ENCODE measurements at regions not wholly inside any gene's neighbourhood (a gene's known extent, or its start where the extent isn't known, plus 50 kb on each side); places are given as distances from the start of the nearest gene placed in this dataset.

DNA sequence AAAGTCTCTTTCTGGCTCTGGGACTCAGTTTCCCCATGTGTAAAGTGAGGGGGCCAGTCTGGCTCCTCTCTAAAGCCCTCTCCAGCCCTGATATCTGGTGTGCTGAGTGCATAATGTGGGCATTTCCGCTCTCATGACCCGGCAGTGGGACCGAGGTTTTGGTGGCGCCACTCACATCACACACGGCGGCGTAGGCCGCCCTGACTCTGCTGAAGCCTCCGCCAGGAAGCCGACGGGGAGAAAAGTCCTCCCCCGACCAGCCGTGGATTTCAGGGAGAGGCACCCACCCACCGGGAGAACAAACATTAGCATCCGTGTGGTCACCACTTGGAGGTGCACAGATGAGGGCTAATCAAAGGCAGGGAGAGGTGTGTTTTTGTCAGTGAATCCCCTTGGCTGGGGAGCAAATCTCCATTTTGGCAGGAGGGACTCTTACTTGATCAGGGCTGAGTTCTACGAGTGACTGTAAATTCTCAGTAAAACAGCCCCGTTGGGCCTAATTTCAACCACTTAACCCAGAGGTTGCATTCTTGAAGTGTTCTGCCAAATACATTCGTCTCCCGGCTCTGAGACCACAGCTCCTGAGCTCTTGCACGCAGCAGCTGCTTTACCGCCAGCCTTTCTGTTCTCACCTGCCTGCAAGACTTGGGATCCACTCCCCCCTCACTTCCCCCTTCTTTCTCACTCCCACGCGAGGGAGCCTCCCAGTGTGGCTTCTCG is 118.2 kb downstream of the FOXD2 start:
- DNase-seq, result no peak

DNA sequence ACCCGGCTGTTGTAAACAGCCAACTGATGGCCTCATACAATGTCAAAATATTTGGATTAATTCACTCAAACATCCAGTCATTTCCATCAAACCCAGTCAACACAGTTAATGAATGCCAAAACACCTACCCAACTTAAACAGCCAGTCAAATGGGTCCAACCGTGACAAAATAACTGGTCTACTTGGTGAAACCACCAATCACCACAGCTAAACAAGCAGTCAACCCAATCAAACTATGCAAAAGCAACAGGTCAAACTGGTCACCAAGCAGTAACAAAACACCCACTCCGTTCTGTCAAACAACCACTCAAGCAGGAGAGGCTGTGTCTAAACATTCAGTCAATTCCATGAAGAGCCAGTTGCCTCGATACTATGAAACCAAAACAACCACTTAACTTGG is 119.2 kb downstream of the FOXD2 start:
- DNase-seq, result no peak

GRCh38 chr1:47558601-47559593 is 121.1 kb downstream of the FOXD2 start:
- DNase-seq, result no peak

DNA sequence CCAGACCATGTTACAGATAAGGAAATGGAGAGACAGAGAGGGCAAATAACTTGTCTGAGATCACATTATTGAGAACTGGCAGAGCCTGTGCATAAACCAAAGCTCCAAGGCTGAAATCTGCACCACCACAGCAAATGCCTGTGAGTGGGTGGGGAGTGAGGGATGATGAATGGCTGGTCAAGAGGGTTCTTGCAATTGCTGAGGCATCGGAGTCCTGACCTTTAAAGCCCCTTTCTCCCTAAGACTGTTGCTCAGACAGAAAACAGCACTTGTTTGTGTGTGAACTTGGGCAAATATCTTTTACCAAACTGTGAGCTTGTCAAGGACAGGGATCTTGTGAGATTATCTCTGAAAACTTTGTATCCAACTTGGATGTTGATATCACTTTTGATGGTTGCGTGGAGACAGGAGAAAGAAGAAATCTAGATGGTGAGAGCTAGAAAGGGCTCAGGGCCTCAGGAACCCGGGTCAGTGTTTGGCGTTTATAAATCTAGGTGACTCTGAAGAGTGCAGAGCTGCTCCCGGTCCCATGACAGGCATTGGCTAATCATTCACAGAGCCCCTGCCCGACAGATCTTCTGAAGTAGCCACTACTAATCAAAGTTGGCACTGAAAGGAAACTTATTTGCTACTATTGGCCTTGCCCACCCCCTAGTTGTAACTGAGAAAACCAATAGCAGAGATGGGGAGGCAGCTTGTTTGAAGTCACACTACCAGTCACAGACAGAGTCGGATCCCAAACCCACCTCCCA is 122.3 kb downstream of the FOXD2 start:
- no peak for DNase-seq

GRCh38 chr1:47561523-47562007 is 123.7 kb downstream of the FOXD2 start:
- DNase-seq, result no peak

DNA sequence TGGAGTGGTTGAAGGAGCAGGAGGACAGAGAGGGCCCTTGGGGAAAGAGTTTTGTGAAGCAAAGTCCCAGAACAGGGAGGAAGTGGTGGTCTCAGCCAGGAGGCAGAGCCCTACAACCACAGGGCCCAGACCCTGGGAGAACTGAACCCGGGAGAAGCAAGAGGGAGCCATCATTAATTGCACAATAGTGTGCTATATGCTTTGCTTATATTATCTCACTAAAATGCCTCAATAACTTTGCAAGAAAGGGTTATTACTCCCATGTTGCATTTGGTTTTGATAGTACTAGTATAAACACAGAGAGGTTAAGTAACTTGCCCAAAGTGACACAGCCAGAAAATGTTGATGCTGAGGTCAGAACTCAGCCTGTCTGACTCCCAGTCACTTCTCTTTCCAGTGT is 124.3 kb downstream of the FOXD2 start:
- no peak for DNase-seq

DNA sequence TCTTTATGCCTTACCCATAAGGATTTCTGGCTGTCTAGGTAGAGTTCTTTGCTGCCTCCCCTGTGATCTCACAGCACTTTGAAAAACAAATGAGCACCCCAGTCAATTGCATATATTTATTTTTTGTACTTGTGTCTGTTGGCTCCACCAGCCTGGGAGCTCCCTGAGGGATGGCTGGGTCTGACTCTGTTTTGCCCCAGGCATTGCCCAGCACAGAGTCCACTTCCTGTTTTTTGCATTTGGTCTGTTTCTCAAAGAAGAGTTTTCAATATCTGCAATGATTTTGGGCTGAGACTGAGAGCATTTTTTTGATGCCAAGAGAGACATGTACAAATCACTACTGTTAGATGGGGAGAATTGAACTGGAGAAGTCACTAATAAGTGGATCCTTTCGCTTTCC is 125.0 kb downstream of the FOXD2 start:
- DNase-seq, result no peak

GRCh38 chr1:47563201-47563600 is 125.4 kb downstream of the FOXD2 start:
- no peak for DNase-seq

DNA sequence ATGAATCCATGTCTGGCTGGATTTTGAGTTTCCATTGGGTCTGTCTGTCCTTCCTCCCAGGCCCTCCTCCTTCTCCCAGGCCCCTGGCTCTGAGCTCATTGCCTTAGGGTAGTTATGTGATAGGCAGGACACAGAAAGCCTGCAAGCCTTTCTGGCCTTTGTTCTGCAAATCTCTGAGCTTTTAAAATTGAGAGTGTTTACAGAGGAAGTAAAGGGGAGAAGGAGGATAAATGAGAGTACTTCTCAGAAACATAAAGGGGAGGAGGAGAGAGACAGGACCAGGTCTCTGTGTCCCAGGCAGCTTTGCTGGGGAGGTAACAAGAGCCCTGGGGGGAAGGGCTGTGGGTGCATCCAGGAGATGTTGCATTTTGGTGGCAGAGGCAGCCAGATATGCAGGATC is 126.7 kb downstream of the FOXD2 start:
- DNase-seq, result no peak

DNA sequence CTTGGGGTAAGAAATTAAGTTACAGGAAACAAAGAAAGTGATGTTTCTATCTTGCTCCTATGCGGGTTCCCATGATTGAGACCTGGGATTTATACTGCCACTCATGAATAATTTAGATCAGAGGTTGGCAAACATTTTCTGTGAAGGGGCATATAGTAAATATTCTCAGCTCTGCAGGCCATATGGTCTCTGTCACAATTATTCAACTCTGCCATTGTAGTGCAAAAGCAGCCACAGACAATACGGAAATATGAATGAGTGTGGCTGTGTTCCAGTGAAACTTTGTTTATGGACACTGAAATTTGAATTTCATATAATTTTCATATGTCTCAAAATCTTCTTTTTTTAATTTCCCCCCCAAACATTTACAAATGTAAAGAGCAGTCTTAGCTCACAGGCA is 127.2 kb downstream of the FOXD2 start:
- no peak for DNase-seq

DNA sequence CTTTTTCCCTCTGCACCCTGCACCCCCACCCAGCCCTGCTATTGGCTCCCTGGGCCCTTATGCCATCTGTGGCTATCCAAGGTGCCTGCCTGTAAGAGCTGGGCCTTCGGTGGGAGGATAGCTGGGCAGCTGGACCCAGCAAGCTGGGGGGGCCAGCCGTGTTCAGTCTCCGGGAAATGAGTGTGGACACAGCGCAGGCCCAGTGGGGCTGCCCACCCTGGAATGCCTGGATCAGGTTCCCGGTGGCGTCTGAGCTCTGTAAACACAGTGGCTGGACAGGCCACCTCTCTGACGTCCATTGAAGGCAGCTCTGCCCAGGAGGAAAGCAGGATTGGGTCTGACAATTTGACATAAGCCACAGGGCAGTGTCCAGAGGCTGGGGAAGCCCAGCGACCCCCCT is 127.8 kb downstream of the FOXD2 start:
- no peak for DNase-seq

DNA sequence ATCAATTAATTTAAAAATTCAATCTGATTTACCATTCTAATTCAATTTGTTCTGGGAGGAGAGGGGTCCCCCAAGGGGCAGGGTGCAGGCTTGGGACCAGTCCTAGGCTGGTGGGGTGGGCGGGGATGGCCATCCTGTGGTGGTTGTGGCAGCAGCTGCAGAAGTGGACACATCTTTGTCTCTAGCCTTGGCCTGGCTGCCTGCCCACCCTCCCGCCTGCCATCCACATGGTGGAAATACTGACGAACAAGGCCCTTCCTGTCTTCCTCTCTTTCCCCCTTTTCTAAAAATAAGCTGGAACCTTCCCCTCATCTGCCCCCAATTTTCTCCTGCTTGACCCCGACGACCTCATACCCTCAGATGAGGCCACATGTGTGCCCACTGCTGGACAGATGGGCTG is 130.9 kb downstream of the FOXD2 start:
- no peak for DNase-seq

- no peak for DNase-seq
Observed at GRCh38 chr1:47569261-47569660, 131.4 kb downstream of the FOXD2 start.

DNA sequence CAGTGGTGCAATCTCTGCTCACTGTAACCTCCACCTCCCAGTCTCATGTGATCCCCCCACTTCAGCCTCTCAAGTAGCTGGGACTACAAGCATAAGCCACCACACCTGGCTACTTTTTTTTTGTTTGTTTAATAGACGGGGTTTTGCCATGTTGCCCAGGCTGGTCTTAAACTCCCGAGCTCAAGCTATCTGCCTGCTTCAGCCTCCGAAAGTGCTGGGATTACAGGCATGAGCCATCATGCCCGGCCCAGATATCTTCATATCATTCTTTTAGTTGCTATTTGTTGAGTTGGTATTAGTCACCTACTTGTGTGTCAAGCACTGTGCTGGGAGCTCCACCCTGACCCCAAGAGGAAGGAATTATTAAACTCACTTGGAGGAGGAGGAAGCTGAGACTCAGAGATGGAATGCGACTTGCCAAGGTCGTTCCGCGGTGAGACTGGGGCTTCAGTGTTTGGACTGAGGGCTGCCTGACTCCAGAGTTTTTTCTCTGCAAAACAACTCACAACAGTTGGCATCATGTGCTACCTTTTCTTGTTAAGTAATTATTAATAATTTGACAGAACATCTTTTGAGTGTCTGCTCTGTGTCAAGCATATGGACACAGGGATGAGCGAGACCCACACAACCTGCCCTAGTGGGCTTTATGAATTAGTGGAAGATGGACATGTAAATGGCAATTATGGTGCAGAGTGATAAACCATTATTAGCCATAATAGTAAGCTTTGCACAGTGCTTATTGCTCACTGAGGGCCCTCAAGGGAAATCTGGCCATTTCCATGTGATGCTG is 132.0 kb downstream of the FOXD2 start:
- no peak for DNase-seq

- DNase-seq, result no peak
Observed at GRCh38 chr1:47571161-47571560, 133.3 kb downstream of the FOXD2 start.

DNA sequence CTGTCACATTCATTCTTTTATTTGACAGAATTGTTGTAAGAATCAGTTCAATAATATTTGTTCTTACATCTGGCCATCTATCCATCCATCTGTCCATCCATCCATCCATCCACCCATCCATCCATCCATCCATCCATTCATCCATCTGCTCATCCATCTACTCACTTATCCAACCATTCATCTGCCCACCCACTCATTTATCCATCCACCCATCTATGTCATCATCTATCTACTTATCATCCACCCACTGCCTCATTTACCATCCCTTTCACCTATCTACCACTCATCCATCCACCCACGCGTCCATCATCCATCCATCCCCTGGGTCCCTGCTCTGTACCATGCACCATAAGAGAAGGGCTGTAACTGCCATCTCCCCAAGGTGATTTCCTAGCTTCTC is 134.1 kb downstream of the FOXD2 start:
- DNase-seq, result no peak

- no peak for DNase-seq
Observed at GRCh38 chr1:47572731-47573430, 135.0 kb downstream of the FOXD2 start.

GRCh38 chr1:47574451-47575165 is 136.8 kb downstream of the FOXD2 start:
- no peak for DNase-seq

DNA sequence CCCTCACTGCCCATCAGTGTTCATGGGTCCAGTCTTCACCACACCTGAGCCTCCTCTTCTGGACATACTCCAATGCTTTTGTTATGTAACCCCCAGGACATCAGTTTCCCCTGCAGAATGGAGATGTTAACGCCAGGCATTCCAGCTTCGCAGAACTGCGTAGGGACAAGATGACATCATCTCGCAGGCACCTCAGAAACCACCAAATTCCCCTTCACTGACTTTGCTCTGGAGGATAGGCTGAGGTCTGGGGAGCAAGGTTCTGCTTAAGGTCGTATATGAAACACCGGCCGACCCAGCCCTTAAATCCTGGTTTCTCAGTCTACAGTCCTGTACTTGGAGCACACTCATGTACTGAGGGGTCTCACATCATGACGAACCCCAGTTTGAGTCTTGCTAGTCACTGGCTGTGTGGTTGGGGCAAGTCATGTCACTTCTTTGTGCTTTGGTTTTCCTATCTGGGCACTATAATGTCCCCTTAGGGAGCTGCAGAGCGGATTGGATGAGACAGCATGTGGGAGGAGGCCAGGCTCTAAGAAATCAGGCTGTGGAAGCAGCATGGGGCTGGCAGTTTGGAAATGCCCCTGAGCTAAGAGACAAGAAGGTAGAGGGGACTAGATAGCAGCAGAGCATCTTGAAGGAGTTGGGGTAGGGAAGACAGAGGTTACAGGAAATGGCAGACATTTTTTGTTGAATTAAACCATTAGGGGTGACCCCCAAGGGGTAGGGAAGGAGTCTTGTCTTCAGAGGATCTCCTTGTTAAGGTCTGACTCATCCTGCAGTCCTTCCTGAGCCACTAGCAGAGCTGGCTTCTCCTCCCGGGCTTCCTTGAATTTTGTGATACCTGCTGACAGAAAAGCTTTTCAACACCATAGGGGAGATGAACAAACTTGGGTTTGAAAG is 138.3 kb downstream of the FOXD2 start:
- no peak for DNase-seq

DNA sequence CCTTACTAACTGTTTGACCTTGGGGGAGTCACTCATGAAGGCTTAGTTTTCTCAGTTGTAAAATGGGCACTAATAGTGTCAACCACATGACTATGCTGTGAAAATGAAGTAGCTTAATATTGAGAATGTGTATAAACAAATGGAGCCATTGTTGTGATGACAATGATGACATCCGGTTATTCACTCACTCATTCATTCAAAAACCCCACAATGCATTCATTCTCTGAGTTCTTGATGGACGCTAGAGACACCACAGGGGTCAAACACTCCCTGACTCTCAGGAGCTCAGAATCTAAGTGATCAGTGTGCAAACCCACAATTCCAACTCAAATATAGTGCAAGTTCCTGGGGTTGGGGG is 138.9 kb downstream of the FOXD2 start:
- DNase-seq, result no peak

Measured in activated CD4-positive, alpha-beta T cell treated with anti-CD3 and anti-CD28 coated beads for 4 hours (primary cell).